ENCODE measurements at regions not wholly inside any gene's neighbourhood (a gene's known extent, or its start where the extent isn't known, plus 50 kb on each side); places are given as distances from the start of the nearest gene placed in this dataset.
"Not testable (repeated sequence)": the region's sequence is repeated elsewhere in the genome, so short reads cannot be mapped to it uniquely, and the experiment has no call there.

- DNase-seq (ENCODE audit: low spot score) = no peak
Observed at GRCh38 chr15:59833366-59833765, 144.2 kb upstream of the BNIP2 start.

- DNase-seq (ENCODE audit: low spot score) = no peak
Observed at GRCh38 chr15:59830873-59831272, 141.8 kb upstream of the BNIP2 start.

- DNase-seq (ENCODE audit: low spot score) = no peak
Observed at GRCh38 chr15:59830098-59830497, 141.0 kb upstream of the BNIP2 start.

- no peak for DNase-seq (ENCODE audit: low spot score)
Observed at GRCh38 chr15:59828861-59829260, 139.7 kb upstream of the BNIP2 start.

DNA sequence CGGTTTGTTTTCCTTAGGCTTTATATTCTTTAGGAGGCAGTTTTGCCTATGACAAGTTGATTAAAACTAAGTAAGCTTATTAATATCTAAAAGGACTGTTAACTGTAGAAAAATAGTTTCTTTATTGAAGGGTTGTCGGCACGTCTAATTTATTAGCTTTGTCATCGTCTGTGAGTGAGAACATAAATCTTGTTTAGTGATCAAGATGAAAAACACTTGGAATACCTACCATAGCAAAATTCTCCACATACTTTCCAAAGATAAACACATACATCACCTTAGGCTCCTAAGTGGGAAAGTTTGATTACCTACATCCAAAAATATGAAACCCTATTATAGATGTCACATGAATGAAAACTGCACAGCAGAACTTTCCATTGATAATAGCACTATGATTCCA is 139.1 kb upstream of the BNIP2 start:
- DNase-seq (ENCODE audit: low spot score) = no peak

GRCh38 chr15:59825901-59826300 is 136.8 kb upstream of the BNIP2 start:
- DNase-seq (ENCODE audit: low spot score) = no peak

- DNase-seq (ENCODE audit: low spot score) = no peak
Observed at GRCh38 chr15:59821286-59821685, 132.2 kb upstream of the BNIP2 start.

- no peak for DNase-seq (ENCODE audit: low spot score)
Observed at GRCh38 chr15:59819092-59819491, 130.0 kb upstream of the BNIP2 start.

DNA sequence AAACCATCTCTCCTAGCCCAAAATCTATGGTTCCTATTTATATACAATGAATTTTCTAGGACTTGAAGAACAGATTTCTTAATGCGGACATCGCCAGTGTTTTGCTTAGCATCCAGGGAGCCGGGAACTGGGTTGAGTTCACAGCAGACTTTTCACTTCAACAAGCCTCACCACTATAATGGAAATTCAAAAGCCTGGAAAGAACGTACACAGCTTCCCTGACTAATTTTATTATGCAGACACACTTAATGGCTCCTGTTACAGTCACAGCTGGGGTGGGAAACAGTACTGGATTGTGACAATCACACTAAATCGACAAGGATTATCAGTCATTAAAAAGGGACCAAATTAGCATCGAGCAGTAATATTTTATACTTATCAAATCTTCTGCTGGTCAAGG is 129.2 kb upstream of the BNIP2 start:
- DNase-seq (ENCODE audit: low spot score) = no peak

- DNase-seq (ENCODE audit: low spot score) = no peak
Observed at GRCh38 chr15:59817834-59818233, 128.7 kb upstream of the BNIP2 start.

- DNase-seq (ENCODE audit: low spot score) = no peak
Observed at GRCh38 chr15:59817053-59817452, 127.9 kb upstream of the BNIP2 start.

- no peak for DNase-seq (ENCODE audit: low spot score)
Observed at GRCh38 chr15:59814409-59814808, 125.3 kb upstream of the BNIP2 start.

- DNase-seq (ENCODE audit: low spot score) = no peak
Observed at GRCh38 chr15:59812889-59813288, 123.8 kb upstream of the BNIP2 start.

- no peak for DNase-seq (ENCODE audit: low spot score)
Observed at GRCh38 chr15:59812250-59812870, 123.2 kb upstream of the BNIP2 start.

GRCh38 chr15:59803293-59803966 is 114.3 kb upstream of the BNIP2 start:
- not testable (repeated sequence) for DNase-seq (ENCODE audit: low spot score)

DNA sequence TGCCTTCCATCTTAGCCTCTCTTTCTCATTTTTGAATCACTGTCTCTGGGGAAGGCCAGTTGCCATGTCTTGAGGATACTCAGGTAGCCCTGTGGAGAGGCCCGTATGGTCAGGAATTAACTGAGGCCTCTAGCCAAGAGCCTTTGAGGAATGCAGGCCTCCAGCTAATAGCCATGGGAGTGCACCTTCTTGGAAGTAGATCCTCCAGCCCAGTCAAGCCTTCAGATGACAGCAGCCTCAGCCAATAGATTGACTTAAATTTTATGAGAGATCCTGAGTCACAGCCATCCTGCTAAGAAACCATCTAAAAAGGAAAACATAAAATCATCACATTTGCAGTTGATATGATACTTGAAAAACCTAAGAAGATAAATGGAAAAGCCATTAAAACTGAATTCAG is 112.5 kb upstream of the BNIP2 start:
- DNase-seq (ENCODE audit: low spot score) = no peak

DNA sequence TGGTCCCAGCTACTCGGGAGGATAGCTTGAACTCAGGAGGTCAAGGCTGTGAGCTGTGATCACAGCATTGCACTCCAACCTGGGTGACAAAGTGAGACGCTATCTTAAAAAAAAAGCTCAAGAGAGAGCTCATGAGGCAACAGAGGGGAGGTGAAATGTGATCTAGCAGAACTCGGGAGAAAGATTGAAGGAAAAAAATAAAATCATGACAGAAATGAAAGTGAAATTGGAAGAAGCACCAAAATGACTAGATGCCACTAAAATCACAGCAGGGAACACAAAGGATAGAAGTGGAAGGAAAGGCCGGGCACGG is 109.4 kb upstream of the BNIP2 start:
- no peak for DNase-seq (ENCODE audit: low spot score)

DNA sequence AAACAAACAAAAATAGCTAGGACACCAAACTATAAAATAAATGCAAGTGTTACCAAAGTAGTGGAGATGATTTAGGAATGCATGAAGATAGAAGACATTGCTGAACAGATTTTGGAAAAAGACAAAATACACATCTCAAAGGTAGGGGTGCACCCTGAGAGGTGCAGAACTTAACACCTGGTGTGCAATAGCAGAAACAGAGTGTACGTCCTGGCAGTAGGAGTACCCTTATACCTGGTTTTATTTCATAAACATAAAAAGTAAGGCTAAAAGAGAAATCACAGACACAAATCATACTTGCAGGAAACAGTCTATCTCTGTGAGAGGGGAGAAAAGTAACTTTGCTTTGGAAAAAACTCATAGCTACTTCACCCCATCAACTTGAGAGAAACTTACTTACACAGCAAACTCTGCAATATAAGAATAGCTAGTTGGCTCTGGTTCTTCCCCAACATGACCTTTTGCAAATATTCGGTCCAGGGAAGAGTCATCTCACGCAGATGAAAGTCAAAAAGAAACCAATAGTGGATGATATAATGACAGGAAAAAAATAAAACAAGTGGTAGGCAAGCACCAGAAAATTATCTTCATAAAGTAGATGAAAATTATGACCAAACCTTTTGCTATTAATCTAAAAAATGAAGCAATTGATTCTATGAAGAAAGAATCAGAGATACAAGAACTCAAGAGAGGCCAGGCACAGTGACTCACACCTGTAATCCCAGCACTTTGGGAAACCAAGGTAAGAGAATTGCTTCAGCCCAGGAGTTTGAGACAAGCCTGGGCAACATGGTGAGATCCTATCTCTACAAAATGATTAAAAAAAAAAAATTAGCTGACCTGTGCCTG is 108.9 kb upstream of the BNIP2 start:
- no peak for DNase-seq (ENCODE audit: low spot score)

DNA sequence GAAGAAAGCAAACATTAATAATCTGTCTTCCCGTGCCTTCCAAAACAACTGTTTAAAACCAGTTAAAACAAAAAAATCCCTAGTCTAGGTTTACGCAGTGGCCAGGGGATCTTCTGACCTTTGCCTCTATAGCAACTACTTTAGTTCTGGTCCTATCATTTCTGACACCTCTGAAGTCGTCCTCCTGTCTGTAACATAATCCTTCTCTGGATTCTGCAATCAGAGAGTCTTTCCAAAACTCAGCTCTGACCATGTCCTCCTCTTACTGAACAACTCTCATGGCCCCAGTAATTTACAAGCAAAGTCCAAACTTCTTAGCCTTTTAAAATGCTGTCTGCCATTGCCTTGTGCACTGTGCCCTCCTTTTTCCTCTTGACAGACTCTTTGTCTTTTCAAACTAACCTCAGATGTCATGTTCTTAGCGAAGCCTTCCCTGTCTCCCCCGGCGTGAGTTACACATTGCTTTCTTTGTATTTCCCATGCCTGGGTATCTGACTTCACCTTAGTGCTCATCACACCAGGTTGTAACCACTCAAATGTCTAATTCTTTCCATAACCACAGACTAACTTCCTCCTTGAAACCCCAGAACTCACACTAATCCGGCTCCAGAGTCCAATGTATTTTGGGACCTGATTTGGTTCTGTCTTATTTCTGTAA is 105.2 kb upstream of the BNIP2 start:
- DNase-seq (ENCODE audit: low spot score) = no peak

GRCh38 chr15:59792359-59792758 is 103.2 kb upstream of the BNIP2 start:
- no peak for DNase-seq (ENCODE audit: low spot score)

GRCh38 chr15:59791755-59792154 is 102.6 kb upstream of the BNIP2 start:
- no peak for DNase-seq (ENCODE audit: low spot score)

GRCh38 chr15:59791079-59791478 is 102.0 kb upstream of the BNIP2 start:
- no peak for DNase-seq (ENCODE audit: low spot score)

DNA sequence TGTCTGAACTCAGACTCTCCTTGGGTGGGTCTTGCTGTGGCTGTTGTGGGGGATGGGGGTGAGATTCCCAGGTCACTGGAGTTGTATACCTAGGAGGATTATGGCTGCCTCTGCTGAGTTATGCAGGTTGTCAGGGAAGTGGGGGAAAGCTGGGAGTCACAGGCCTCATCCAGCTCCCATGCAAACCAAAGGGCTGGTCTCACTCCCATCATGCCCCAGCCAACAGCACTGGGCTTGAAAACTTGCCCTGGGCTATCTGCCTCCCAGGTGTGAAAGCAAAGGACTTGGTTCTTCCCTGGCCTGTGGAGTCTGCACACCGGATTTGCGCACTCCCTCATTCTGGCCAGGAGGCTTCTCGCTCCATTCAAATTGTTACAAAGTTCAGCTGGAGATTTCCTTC is 97.3 kb upstream of the BNIP2 start:
- not testable (repeated sequence) for DNase-seq (ENCODE audit: low spot score)
